ENCODE measurements at regions not wholly inside any gene's neighbourhood (a gene's known extent, or its start where the extent isn't known, plus 50 kb on each side); places are given as distances from the start of the nearest gene placed in this dataset.

GRCh38 chr16:85466304-85466700, 146.8 kb upstream of the GSE1 start:
- Histone ChIP-seq H3K27me3 (ENCODE audit: control insufficient read depth, insufficient read depth, low read length) (no peaks in the 10 kb centered on the region), H3K27ac (ENCODE audit: insufficient read depth, low read length, poor library complexity, severe bottlenecking) (no peak overlapping the region), H3K9me3 (ENCODE audit: control insufficient read depth in 2 of 2, low read length in 2 of 2) (no peaks in the 10 kb centered on the region), H3K4me3 (ENCODE audit: low read depth, low read length) (no peak overlapping the region), H3K36me3 (ENCODE audit: control insufficient read depth, insufficient read depth, low read length) (no peaks in the 10 kb centered on the region), H3K4me1 (ENCODE audit: control insufficient read depth, insufficient read depth, low read length, poor library complexity, severe bottlenecking) (peaks cover 8% of the 10 kb centered on the region)
- Mint-ChIP-seq H3K9me3 (no peaks in the 10 kb centered on the region), H3K27ac (no peak overlapping the region), H3K4me3 (no peak overlapping the region), H3K27me3 (peaks cover 27% of the 10 kb centered on the region), H3K36me3 (no peaks in the 10 kb centered on the region), H3K4me1 (peaks cover 0 to 8% (median 1%) of the 10 kb centered on the region in 4 donors)
- no peak for ATAC-seq (ENCODE audit: low read depth in 2 of 2)
- DNase-seq: no peak

- Mint-ChIP-seq H3K27me3 (peaks cover 21% of the 10 kb centered on the region), H3K4me1 (peaks cover 0 to 7% (median 1%) of the 10 kb centered on the region in 4 donors), H3K36me3 (no peaks in the 10 kb centered on the region), H3K9me3 (no peaks in the 10 kb centered on the region), H3K4me3 (peak overlapping the region in 1 of 4 donors; percentile 29), H3K27ac (no peak overlapping the region)
- Histone ChIP-seq H3K4me3 (ENCODE audit: low read depth, low read length) (no peak overlapping the region), H3K27ac (ENCODE audit: insufficient read depth, low read length, poor library complexity, severe bottlenecking) (no peak overlapping the region), H3K4me1 (ENCODE audit: control insufficient read depth, insufficient read depth, low read length, poor library complexity, severe bottlenecking) (peaks cover 3% of the 10 kb centered on the region), H3K27me3 (ENCODE audit: control insufficient read depth, insufficient read depth, low read length) (no peaks in the 10 kb centered on the region), H3K36me3 (ENCODE audit: control insufficient read depth, insufficient read depth, low read length) (no peaks in the 10 kb centered on the region), H3K9me3 (ENCODE audit: control insufficient read depth in 2 of 2, low read length in 2 of 2) (no peaks in the 10 kb centered on the region)
- no peak for ATAC-seq (ENCODE audit: low read depth in 2 of 2)
- no peak for DNase-seq
These were observed 146.1 kb upstream of the GSE1 start for GRCh38 chr16:85466989-85467388.

- peaks cover 9% of the 10 kb centered on the region for H3K27me3 Mint-ChIP-seq
- no peak for DNase-seq
These were observed 143.1 kb upstream of the GSE1 start for GRCh38 chr16:85469929-85470590.

GRCh38 chr16:85470873-85471272, 142.2 kb upstream of the GSE1 start:
- Mint-ChIP-seq H3K4me1 (no peaks in the 10 kb centered on the region), H3K27ac (no peak overlapping the region), H3K27me3 (peaks cover under 1% of the 10 kb centered on the region), H3K36me3 (no peaks in the 10 kb centered on the region), H3K9me3 (peaks cover 0 to 1% (median 0%) of the 10 kb centered on the region in 7 donors), H3K4me3 (no peak overlapping the region)
- Histone ChIP-seq H3K27ac (ENCODE audit: insufficient read depth, low read length, poor library complexity, severe bottlenecking) (no peak overlapping the region), H3K36me3 (ENCODE audit: control insufficient read depth, insufficient read depth, low read length) (no peaks in the 10 kb centered on the region), H3K27me3 (ENCODE audit: control insufficient read depth, insufficient read depth, low read length) (no peaks in the 10 kb centered on the region), H3K4me3 (ENCODE audit: low read depth, low read length) (no peak overlapping the region), H3K4me1 (ENCODE audit: control insufficient read depth, insufficient read depth, low read length, poor library complexity, severe bottlenecking) (no peaks in the 10 kb centered on the region), H3K9me3 (ENCODE audit: control insufficient read depth in 2 of 2, low read length in 2 of 2) (no peaks in the 10 kb centered on the region)
- no peak for DNase-seq
- ATAC-seq (ENCODE audit: low read depth in 2 of 2): no peak

More at GRCh38 chr16:85469929-85470590, 143.1 kb upstream of the GSE1 start:
- no peak overlapping the region for H3K27ac ChIP-seq (ENCODE audit: insufficient read depth, low read length, poor library complexity, severe bottlenecking)
- no peak for ATAC-seq (ENCODE audit: low read depth in 2 of 2)
- no peaks in the 10 kb centered on the region for H3K27me3 ChIP-seq (ENCODE audit: control insufficient read depth, insufficient read depth, low read length)
- no peaks in the 10 kb centered on the region for H3K9me3 ChIP-seq (ENCODE audit: control insufficient read depth in 2 of 2, low read length in 2 of 2)
- no peak overlapping the region for H3K4me3 ChIP-seq (ENCODE audit: low read depth, low read length)
- no peaks in the 10 kb centered on the region for H3K36me3 ChIP-seq (ENCODE audit: control insufficient read depth, insufficient read depth, low read length)
- Mint-ChIP-seq H3K36me3 (no peaks in the 10 kb centered on the region), H3K9me3 (peaks cover 0 to 1% (median 0%) of the 10 kb centered on the region in 7 donors), H3K4me1 (peaks cover 0 to 2% (median 0%) of the 10 kb centered on the region in 4 donors), H3K27ac (no peak overlapping the region), H3K4me3 (no peak overlapping the region)
- no peaks in the 10 kb centered on the region for H3K4me1 ChIP-seq (ENCODE audit: control insufficient read depth, insufficient read depth, low read length, poor library complexity, severe bottlenecking)

GRCh38 chr16:85471469-85472431, 141.4 kb upstream of the GSE1 start:
- DNase-seq (no peak), ATAC-seq (ENCODE audit: low read depth in 2 of 2) (no peak)
- Histone ChIP-seq H3K4me3 (ENCODE audit: low read depth, low read length) (no peak overlapping the region), H3K9me3 (ENCODE audit: control insufficient read depth in 2 of 2, low read length in 2 of 2) (no peaks in the 10 kb centered on the region), H3K36me3 (ENCODE audit: control insufficient read depth, insufficient read depth, low read length) (no peaks in the 10 kb centered on the region), H3K4me1 (ENCODE audit: control insufficient read depth, insufficient read depth, low read length, poor library complexity, severe bottlenecking) (no peaks in the 10 kb centered on the region), H3K27me3 (ENCODE audit: control insufficient read depth, insufficient read depth, low read length) (no peaks in the 10 kb centered on the region), H3K27ac (ENCODE audit: insufficient read depth, low read length, poor library complexity, severe bottlenecking) (no peak overlapping the region)
- H3K4me3 Mint-ChIP-seq: no peak overlapping the region
- no peaks in the 10 kb centered on the region for H3K27me3 Mint-ChIP-seq
- no peaks in the 10 kb centered on the region for H3K36me3 Mint-ChIP-seq
- peaks cover 0 to 1% (median 0%) of the 10 kb centered on the region in 7 donors for H3K9me3 Mint-ChIP-seq
- no peaks in the 10 kb centered on the region for H3K4me1 Mint-ChIP-seq
- no peak overlapping the region for H3K27ac Mint-ChIP-seq

GRCh38 chr16:85472514-85472913, 140.6 kb upstream of the GSE1 start:
- no peaks in the 10 kb centered on the region for H3K27me3 Mint-ChIP-seq
- Histone ChIP-seq H3K36me3 (ENCODE audit: control insufficient read depth, insufficient read depth, low read length) (no peaks in the 10 kb centered on the region), H3K27ac (ENCODE audit: insufficient read depth, low read length, poor library complexity, severe bottlenecking) (no peak overlapping the region), H3K4me3 (ENCODE audit: low read depth, low read length) (no peak overlapping the region), H3K27me3 (ENCODE audit: control insufficient read depth, insufficient read depth, low read length) (no peaks in the 10 kb centered on the region), H3K4me1 (ENCODE audit: control insufficient read depth, insufficient read depth, low read length, poor library complexity, severe bottlenecking) (no peaks in the 10 kb centered on the region), H3K9me3 (ENCODE audit: control insufficient read depth in 2 of 2, low read length in 2 of 2) (no peaks in the 10 kb centered on the region)
- H3K4me3 Mint-ChIP-seq: no peak overlapping the region
- H3K36me3 Mint-ChIP-seq: no peaks in the 10 kb centered on the region
- H3K9me3 Mint-ChIP-seq: peaks cover 0 to 1% (median 0%) of the 10 kb centered on the region in 7 donors
- DNase-seq (no peak), ATAC-seq (ENCODE audit: low read depth in 2 of 2) (no peak)
- H3K27ac Mint-ChIP-seq: no peak overlapping the region
- no peaks in the 10 kb centered on the region for H3K4me1 Mint-ChIP-seq

- no peaks in the 10 kb centered on the region for H3K4me1 Mint-ChIP-seq
- H3K27me3 ChIP-seq (ENCODE audit: control insufficient read depth, insufficient read depth, low read length): no peaks in the 10 kb centered on the region
- DNase-seq: no peak
- H3K4me1 ChIP-seq (ENCODE audit: control insufficient read depth, insufficient read depth, low read length, poor library complexity, severe bottlenecking): no peaks in the 10 kb centered on the region
- ATAC-seq (ENCODE audit: low read depth in 2 of 2): no peak
- no peak overlapping the region for H3K4me3 ChIP-seq (ENCODE audit: low read depth, low read length)
- no peaks in the 10 kb centered on the region for H3K9me3 ChIP-seq (ENCODE audit: control insufficient read depth in 2 of 2, low read length in 2 of 2)
- no peaks in the 10 kb centered on the region for H3K36me3 ChIP-seq (ENCODE audit: control insufficient read depth, insufficient read depth, low read length)
- H3K36me3 Mint-ChIP-seq: no peaks in the 10 kb centered on the region
- H3K27ac Mint-ChIP-seq: no peak overlapping the region
- no peaks in the 10 kb centered on the region for H3K27me3 Mint-ChIP-seq
- H3K4me3 Mint-ChIP-seq: no peak overlapping the region
- no peak overlapping the region for H3K27ac ChIP-seq (ENCODE audit: insufficient read depth, low read length, poor library complexity, severe bottlenecking)
- peaks cover 0 to 1% (median 0%) of the 10 kb centered on the region in 7 donors for H3K9me3 Mint-ChIP-seq
These were observed 139.8 kb upstream of the GSE1 start for GRCh38 chr16:85473323-85473722.

Measured in CD4-positive, CD25-positive, alpha-beta regulatory T cell (primary cell).